Right kidney (tissue), 1 donor: ENCODE measurements at regions not wholly inside any gene's neighbourhood (a gene's known extent, or its start where the extent isn't known, plus 50 kb on each side); places are given as distances from the start of the nearest gene placed in this dataset.
"Not testable (repeated sequence)": the region's sequence is repeated elsewhere in the genome, so short reads cannot be mapped to it uniquely, and the experiment has no call there.

Experiments used
- DNase-seq: peaks from one replicate; pipeline ENCODE4 v3.0.0-alpha.2; 2016

DNA sequence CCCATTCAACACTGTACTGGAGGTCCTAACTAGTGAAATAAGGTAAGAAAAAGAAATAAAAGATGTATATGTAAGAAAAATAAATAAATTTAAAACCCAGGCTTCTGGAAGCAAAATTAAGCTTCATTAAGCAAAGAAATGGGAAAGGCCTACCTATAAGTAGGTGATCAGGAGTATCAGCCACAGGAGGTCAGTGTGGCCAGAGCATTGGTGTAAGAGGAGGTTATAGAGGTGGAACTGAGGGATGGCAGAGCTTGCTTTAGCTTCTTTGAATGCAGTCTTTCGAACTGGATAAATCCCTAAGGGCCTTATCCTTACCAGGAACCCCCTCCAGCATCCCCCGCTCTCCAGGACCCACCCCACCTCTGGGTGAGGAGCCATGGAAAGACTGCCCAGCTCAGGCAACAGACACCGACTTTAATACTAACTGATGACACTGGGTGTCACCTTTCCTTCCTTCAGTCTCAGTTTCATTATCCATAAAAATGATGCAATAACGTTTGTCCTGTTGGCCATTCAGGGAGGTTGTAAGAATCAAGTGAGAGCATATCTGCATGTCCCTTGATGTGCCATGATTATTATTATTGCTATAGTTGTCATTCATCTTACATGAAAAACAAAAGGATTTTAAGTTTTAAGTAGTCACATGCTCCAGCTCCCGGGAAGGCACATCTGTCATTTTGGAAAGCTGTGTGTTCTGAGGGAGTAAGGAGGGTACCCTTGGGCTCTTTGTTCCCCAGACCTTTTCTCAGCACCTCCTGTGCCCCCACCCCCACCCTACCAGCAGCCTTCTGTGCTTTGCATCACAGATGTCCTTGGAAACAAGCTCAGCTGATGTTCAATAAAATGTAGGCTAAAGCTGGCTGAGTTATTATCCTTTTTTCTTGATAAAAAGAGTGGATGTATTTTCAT lies 50.8 kb upstream of the CTNNA1 start:
- no peak for DNase-seq

DNA sequence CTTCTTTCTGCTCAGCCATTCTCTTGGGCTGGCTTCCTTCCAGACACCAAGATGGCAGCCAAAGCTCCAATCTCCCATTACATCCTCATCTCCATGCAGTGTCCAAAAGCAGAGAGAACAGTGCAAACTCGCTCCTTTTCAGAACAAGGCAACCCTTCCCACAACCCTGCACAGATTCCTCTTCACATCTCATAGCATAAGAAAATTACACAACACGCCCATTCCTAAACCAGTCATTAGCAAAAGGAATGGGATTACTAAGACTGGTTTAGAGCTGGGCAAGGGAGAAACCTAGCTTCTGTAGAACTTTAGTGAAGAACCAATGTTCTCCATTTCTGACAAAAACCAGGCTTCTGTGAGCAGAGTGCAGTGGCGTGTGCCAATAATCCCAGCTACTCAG lies 51.5 kb upstream of the CTNNA1 start:
- DNase-seq: no peak

DNA sequence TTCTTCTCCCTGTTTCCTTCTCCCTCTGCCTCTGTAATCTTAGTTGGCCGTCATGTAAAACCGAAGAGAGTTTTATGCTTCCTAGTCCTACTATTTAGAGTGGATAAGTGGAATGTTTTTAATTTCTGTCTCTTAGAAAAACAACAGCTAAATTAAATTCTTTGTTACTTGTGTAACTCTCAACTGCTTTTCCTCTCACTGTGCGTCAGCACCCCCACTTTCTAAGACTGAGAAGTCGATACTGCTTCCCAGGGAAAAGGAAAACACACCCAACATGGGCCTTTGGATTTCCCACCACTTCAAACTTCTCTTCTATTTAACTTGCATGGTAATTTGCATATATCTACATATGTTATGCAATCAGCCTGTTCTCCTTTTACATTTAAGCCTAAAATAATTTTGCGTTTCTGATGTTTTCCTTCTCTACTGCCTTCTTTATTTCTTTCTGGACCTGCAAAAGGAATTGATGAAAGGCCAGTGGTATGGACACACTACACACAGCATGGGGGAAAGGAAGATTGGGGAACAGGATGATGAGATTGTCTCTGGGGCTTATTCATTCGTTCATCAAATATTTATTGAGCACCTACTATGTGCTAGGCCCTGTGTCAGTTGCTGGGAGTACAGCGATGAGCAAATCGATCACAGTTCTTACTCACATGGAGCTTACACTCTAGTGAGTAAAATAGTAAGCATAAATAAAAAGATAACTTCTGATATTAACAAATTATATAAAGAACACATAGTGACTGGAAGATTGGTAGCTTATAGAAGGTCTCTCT lies 52.5 kb upstream of the CTNNA1 start:
- no peak for DNase-seq

DNA sequence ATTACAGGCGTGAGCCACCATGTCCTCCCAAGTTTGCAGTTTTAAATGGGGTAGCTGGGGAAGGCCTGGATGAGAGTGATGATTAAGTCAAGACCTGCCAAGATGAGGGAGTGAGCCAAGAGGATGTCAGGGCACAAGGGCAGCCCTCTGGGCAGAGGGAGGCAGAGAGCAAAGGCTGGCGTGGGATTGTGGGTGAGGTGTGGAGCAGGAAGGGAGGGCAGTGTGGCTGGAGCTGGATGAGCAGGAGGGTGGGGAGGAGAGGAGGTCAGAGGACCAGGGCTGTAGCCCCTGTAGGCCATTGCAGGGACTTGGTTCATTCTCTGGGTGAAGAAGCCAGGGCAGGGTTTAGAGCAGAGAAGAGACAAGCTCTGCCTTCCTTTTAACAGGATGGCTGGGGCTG lies 53.7 kb upstream of the CTNNA1 start:
- DNase-seq: no peak

DNA sequence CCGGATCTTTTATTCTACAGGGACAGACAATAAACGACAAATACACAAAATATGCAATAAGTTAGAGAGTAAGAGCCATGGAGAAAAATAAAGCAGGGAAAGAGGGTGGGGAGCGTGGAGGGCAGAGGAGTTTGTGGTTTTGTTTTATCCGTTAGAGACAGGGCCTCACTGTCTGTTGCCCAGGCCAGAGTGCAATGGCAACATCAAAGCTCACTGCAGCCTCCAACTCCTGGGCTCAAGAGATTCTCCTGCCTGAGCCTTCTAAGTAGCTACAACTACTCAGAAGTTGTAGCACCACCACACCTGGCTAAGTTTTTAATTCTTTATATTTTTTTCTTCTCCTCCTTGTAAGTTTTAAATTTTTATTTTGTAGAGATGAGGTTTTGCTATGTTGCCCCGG lies 54.5 kb upstream of the CTNNA1 start:
- DNase-seq: no peak

DNA sequence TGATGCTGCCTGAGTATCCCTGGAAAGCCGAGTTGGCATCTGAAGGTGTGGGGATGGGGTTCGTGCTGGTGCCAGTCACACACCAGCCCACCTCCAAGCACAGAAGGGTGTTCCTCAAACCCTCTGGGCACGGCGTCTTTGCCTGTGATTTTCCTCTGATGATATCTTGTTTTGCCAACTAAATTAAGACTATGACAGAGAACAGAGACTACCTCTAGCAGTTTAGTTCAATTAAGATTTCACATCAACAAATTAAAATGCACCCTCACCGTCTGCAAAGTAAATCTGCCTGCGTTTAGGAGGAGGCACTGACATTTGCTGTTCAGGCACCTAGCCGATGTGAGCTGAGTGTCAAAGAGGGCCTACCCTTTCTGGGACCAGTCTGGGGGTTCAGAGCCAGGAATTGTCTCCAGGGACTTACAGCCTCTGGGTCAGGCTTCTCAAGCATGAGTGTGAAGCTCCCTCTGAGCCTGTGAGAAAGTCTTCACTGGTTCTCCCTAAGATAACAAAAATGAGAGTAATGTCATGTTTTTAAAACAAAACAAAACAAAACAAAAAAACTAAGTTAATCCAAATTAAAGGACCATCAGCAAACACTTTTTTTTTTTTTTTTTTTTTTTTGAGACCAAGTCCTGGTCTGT lies 55.4 kb upstream of the CTNNA1 start:
- no peak for DNase-seq

DNA sequence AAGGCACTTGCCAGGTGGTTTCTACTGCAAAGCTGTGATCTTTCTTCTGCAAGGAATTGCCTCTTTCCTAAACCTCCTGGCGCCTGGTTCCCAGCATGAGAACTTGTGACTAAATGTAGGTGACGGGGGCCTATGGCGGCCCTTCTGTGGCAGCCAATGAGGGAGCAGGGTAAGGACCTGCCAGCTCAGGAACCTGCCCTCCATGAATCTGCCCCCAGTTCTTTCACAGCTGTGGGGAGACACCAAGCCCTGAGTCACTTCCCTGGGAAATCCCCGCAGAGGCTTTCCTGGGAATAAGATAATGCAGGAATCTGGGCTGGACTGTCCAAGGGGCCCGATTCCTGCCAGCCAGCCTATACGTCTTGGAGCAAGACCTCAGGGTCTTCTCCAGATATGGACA lies 56.7 kb upstream of the CTNNA1 start:
- no peak for DNase-seq

DNA sequence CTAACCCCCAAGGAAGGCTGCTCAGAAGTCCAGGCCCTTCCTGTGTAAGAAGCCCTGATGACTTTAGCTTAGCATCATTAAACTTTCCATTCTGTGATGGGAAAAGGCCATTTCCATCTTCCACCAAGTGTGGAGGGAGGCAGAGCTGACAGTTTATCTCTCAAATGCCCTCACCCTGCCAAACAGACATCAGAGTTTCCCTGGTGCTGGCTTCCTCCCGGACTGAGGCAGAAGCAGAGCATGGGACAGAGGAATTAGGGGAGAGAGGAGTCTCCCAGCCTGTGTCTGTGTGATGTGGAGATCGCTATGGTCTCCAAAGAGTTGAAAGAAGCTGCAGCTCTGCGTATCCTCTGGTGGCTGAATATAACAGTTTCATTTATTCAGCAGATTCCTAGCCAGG lies 57.4 kb upstream of the CTNNA1 start:
- DNase-seq: no peak

DNA sequence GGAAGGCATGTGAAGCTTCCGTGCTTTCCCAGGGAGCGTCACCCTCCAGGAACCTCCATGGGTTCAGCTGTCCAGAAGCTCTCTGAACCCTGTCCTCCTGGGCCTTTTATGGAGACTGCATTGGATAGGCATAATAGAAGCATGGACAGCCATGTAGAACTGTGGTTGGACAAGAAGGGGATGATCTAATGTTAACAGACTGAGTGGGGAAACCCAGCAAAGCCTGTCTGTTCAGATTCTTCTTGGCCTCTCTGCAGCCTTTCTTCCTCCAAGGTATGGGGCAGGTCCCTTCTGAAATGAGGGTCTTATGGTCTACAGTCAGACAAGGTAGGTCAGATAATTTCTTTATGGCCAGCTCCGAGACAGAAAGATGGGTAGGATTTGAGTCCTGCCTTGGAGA lies 59.1 kb upstream of the CTNNA1 start:
- no peak for DNase-seq

DNA sequence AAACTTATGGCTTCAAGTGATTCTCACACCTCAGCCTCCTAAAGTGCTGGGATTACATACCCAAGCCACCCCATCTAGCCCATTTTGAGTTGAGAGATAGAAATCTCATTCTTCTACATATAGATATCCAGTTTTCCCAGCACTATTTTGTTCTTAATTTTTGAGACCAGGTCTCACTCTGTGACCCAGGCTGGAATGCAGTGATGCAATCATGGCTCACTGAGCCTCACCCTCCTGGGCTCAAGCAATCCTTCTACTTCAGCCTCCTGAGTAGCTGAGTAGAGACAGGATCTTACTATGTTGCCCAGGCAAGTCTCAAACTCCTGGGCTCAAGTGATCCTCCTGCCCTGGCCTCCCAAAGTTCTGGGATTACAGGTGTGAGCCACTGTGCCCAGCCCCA lies 60.9 kb upstream of the CTNNA1 start:
- DNase-seq: no peak

DNA sequence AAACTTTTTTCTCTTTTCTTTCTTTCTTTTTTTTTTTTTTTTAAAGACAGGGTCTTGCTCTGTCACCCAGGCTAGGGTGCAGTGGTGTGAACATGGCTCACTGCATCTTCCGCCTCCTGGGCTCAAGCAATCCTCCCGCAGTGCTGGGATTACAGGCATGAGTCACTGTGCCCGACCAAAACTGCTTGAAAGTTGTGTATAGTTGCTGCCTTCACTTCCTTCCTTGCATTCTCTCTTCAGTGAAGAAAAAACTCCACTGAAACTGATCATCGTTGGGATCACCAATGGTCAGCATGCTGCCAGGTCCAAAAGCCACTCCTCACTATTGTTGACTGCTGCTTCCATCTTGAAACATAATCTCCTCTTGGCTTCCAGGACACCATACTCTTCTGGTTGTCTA lies 66.6 kb upstream of the CTNNA1 start:
- DNase-seq: no peak

DNA sequence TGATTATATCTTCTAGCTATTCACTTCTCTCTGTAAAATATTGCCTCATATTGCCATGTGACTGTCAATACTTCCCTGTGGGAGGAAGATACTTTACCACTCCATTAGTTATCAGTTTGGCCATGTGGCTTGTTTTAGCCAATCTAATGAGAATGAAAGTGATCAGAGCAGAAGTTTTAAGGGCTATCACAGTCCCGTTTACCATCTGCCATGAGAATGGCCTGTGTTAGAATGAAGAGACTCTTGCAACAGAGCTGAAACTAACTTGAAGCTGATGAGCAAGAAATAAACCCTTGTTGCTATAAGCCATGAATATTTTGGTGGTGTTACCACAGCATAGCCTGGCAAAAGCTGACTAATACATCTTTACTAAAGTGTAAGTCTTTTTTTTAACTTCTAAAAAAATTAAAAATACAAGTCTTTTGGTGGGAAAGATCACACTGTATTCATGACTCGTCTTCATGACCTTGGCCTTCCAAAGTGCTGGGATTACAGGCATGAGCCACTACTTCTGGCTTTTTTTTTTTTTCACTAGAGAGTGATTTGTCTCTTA lies 68.0 kb upstream of the CTNNA1 start:
- no peak for DNase-seq

DNA sequence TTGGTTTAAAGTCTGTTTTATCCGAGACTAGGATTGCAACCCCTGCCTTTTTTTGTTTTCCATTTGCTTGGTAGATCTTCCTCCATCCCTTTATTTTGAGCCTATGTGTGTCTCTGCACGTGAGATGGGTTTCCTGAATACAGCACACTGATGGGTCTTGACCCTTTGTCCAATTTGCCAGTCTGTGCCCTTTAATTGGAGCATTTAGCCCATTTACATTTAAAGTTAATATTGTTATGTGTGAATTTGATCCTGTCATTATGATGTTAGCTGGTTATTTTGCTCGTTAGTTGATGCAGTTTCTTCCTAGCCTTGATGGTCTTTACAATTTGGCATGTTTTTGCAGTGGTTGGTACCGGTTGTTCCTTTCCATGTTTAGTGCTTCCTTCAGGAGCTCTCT lies 70.8 kb upstream of the CTNNA1 start:
- DNase-seq: not testable (repeated sequence)

DNA sequence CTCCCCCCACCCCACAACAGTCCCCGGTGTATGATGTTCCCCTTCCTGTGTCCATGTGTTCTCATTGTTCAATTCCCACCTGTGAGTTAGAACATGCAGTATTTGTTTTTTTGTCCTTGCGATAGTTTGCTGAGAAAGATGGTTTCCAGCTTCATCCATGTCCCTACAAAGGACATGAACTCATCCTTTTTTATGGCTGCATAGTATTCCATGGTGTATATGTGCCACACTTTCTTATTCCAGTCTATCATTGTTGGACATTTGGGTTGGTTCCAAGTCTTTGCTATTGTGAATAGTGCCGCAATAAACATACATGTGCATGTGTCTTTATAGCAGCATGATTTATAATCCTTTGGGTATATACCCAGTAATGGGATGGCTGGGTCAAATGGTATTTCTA lies 74.4 kb upstream of the CTNNA1 start:
- not testable (repeated sequence) for DNase-seq

DNA sequence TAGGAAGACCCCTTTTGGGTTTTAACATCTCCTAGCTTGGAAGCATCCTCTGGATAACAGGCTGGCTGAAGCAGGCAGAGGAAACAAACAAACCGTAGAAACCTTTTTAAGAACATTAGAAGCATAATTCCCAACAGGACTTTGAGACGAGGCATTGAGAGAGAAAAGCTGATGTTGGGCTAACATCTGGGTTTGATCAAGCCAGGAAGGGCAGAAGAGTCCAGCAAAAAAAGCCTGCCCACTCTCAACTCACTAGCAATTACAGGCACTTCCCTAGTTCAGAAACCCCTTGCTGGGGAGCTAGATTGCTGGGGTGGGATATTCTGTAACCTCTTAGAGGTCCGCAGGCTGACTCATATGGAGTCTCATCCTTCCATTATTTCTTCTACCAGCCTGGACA lies 75.4 kb upstream of the CTNNA1 start:
- no peak for DNase-seq

DNA sequence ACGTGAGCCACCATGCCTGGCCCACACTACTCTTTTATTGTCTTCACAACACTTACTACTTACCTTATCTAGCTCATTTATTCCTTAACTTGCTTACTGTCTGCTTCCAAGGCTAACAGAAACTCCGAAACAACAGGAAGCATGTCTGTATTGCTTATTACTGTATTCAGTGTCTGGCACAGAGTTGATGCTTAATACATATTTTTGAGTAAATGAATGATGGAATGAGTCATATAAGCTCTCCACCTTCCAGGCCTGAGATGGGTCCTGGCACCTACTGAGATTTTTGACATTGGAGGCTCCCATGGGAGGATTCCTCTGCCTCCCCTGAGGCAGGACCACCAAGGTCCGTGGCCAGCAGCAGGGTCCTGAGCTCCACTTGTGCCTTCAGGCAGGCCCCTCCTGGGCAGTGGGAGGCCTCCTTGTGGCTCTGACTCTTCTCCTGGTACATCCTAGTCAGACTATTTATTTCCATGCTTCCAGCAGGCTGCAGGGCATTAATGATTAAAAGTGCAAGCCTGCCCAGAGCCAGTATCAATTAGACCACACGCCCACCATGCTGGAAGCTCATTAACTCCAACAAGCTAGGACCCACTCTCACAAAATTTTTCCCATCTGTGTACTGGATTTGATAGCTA lies 76.5 kb upstream of the CTNNA1 start:
- DNase-seq: no peak

DNA sequence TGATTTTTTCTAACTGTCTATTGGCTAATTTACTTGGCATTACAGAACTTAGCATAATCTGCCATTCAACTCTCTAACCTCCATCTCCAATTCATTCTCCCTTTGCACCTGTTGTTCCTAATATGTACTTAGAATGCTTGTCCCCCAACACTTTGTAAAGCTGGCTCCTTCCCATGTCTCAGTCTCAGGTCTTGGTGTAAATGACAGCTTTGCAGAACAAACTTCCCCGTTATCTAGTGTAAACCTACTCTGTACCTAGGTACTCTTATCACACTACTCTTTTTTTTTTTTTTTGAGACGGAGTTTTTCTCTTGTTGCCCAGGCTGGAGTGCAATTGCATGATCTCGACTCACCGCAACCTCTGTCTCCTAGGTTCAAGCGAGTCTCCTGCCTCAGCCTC lies 77.2 kb upstream of the CTNNA1 start:
- DNase-seq: no peak

DNA sequence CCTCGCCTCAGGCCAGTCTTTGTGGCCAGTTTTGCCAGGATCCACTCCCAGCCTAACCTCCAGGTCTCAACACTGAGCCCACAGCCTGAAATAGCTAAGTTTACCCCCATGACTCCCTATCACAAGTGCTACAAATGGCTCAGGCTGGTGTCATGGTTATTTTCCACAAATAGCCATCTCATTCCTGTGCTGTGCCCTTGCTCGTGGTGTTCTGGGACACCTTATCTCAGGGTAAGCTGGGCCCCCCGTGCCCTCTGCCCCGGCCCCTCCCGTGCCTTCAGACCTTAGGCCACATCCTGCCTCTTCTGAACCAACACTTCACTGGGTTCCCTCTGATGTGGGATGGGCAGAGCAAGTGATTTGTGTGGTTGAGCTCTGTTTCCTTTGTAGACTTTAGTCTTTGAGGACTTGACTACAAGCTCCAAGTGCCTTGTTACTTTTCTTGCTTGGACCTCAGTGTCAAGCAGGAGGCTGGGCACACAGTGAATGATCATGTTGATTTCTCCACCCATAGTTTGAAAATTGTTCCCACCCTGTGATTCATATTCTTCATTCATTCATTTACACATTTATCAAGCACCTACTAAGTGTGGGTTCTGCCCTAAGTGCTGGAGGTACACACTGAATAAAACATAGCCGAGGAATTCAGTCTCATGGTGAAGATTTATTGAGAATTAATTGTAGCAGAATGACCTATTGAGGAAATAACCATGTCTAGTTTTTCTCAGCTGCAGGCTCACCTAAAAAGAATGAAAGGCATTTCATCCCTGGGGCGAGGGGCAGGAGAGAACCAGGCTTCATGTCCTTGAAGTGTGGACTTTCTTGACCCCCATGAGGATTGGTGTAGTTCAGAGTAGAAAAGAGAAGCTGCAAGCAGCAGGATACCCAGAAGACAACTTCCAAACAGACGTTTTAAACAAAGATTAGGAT lies 84.5 kb upstream of the CTNNA1 start:
- DNase-seq: no peak

DNA sequence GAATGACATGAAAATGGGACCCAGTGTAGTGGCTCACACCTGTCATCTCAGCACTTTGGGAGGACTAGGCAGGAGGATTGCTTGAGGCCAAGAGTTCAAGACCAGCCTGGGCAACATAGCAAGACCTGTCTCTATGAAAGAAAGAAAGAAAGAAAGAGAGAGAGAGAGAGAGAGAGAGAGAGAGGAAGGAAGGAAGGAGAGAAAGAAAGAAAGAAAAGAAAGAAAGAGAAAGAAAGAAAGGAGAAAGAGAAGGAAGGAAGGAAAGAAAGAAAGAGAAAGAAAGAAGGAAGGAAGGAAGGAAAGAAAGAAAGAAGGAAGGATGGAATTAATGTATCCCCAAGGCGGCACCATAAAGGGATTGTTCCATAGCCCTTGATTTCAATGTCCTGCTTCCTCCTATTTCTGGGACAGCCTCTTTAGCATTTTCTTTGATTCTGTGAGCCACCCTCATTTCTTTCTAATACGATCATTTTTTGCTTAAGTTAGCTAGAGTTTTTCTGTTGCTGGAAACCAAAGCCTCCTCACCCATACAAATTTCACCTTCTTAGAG lies 85.4 kb upstream of the CTNNA1 start:
- DNase-seq: not testable (repeated sequence)

DNA sequence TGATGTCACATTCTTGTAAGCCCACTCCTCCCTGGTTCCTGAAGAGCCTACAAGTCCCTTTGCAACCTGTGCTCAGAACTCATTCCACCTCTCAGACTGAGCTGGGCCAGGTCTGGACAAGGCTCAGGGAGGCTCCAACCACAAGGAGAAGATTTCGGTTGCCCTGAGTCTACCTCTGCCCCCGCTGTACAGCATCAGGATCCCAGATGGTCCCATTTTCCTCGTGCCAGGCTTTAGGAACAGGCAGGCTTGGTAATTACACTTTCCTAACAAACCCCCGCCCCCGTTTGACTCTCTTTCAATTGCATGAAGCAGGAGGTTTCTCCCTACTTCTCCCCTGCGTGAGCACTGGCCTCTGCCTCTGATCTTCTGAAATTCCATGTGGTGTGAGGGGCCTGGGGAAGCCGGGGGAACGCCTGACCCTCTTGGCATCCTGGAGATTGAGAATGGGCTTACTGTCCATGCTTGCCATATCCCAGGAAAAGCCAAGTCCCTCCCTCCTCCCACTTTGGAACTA lies 86.9 kb upstream of the CTNNA1 start:
- no peak for DNase-seq

DNA sequence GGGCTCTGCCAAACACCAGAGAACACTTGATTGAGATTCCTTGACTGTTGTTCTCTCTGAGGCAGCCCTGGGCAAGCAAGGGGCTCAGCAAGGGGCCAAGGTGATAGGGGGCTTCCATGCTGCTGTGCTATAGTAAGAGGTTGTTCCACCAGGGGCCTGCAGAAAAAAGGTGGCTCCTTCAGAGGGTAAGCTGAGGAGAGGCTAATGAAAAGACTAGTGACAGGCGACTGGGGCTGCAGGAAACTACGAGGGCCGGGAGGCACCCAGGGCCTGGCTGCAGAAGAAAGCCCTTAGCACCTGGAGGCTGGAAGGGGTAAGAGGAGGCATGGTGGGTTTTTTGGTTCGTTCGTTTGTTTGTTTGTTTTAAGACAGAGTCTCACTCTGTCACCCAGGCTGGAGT lies 88.0 kb upstream of the CTNNA1 start:
- no peak for DNase-seq
